DND-41 (cell line): ENCODE measurements at regions not wholly inside any gene's neighbourhood (a gene's known extent, or its start where the extent isn't known, plus 50 kb on each side); places are given as distances from the start of the nearest gene placed in this dataset.

Experiments used
- ATAC-seq: fragments of 200-7000 bp; cut with Tn5 transposase; 3 replicates; pipeline ENCODE4 v1.9.1; 2021; ENCODE audit warnings: low read depth; ENCODE audit not compliant: insufficient read depth
- DNase-seq: peaks from one replicate; pipeline ENCODE4 v3.0.0-alpha.2; 2020
- H2AFZ ChIP-seq: 2 replicates; pipeline ENCODE4 v1.6.0; 2012; ENCODE audit warnings: low read depth, low read length
- H3K27ac ChIP-seq: 2 replicates; pipeline ENCODE4 v1.5.1; 2012; ENCODE audit warnings: low read length, inconsistent platforms
- H3K27me3 ChIP-seq: fragments of 200-600 bp; sonication (generic); 2 replicates; pipeline ENCODE4 v1.6.0; 2012; ENCODE audit warnings: low read length, mild to moderate bottlenecking, inconsistent platforms; ENCODE audit not compliant: insufficient read depth, poor library complexity
- H3K36me3 ChIP-seq: 2 replicates; pipeline ENCODE4 v1.5.1; 2012; ENCODE audit warnings: low read length, inconsistent platforms; ENCODE audit not compliant: insufficient read depth
- H3K4me1 ChIP-seq: 2 replicates; pipeline ENCODE4 v1.5.1; 2012; ENCODE audit warnings: mild to moderate bottlenecking, low read length; ENCODE audit not compliant: insufficient read depth
- H3K4me2 ChIP-seq: 2 replicates; pipeline ENCODE4 v1.6.0; 2012; ENCODE audit warnings: mild to moderate bottlenecking, moderate library complexity, low read length, inconsistent platforms; ENCODE audit not compliant: insufficient read depth
- H3K4me3 ChIP-seq, 2 experiments: fragments of 200-600 bp in 1 of 2; shearing (Covaris generic) in 1 of 2; 2 replicates each; pipeline ENCODE4 v1.5.1; 2012 to 2016; ENCODE audit warnings: inconsistent platforms in 2 of 2, low read length in 2 of 2, mild to moderate bottlenecking in 2 of 2, low read depth in 1 of 2, moderate library complexity in 1 of 2
- H3K79me2 ChIP-seq: 2 replicates; pipeline ENCODE4 v1.6.0; 2012; ENCODE audit warnings: low read length, inconsistent platforms; ENCODE audit not compliant: insufficient read depth
- H3K9ac ChIP-seq: 2 replicates; pipeline ENCODE4 v1.6.0; 2012; ENCODE audit warnings: low read depth, mild to moderate bottlenecking, inconsistent platforms, low read length, moderate library complexity
- H3K9me3 ChIP-seq: 2 replicates; pipeline ENCODE4 v1.5.1; 2012; ENCODE audit warnings: low read length, moderate library complexity, mild to moderate bottlenecking, inconsistent platforms; ENCODE audit not compliant: insufficient read depth, severe bottlenecking
- H4K20me1 ChIP-seq: 2 replicates; pipeline ENCODE4 v1.6.0; 2012; ENCODE audit warnings: low read length; ENCODE audit not compliant: insufficient read depth
- CTCF ChIP-seq: IDR thresholded peaks from 2 replicates; pipeline ENCODE4 v1.5.1; 2012; ENCODE audit warnings: borderline replicate concordance, low read length, moderate library complexity, mild to moderate bottlenecking; ENCODE audit not compliant: poor library complexity, severe bottlenecking; ENCODE audit errors: extremely low read depth
- EZH2 ChIP-seq: IDR thresholded peaks from 3 replicates; pipeline ENCODE4 v1.6.1; 2012; ENCODE audit warnings: borderline replicate concordance, low read depth, mild to moderate bottlenecking, moderate library complexity, low read length, inconsistent platforms; ENCODE audit not compliant: severe bottlenecking

- TF ChIP-seq EZH2 (no peak), CTCF (no peak)
- ATAC-seq, result no peak
- Histone ChIP-seq H3K9me3 (no peaks in the 10 kb centered on the region), H3K36me3 (no peaks in the 10 kb centered on the region), H3K27ac (no peak overlapping the region), H3K4me2 (no peak overlapping the region), H3K4me1 (no peaks in the 10 kb centered on the region), H3K4me3 (no peak overlapping the region), H3K79me2 (no peaks in the 10 kb centered on the region), H4K20me1 (no peaks in the 10 kb centered on the region), H2AFZ (no peak overlapping the region), H3K27me3 (no peaks in the 10 kb centered on the region), H3K9ac (no peak overlapping the region)
- no peak for DNase-seq
Measured at GRCh38 chr3:73284472-73284871, 223.0 kb downstream of the EBLN2 start.

GRCh38 chr3:73291541-73291940, 230.1 kb downstream of the EBLN2 start:
- ATAC-seq (no peak), DNase-seq (no peak)
- TF ChIP-seq EZH2 (no peak), CTCF (no peak)

GRCh38 chr3:73292220-73292619, 230.8 kb downstream of the EBLN2 start:
- TF ChIP-seq EZH2, result no peak
- no peak for TF ChIP-seq CTCF
- Histone ChIP-seq H3K4me1 (no peaks in the 10 kb centered on the region), H3K9ac (no peak overlapping the region), H3K4me3 (no peak overlapping the region), H3K4me2 (no peak overlapping the region), H2AFZ (no peak overlapping the region), H3K79me2 (no peaks in the 10 kb centered on the region), H4K20me1 (no peaks in the 10 kb centered on the region), H3K27ac (no peak overlapping the region), H3K9me3 (no peaks in the 10 kb centered on the region), H3K36me3 (no peaks in the 10 kb centered on the region), H3K27me3 (no peaks in the 10 kb centered on the region)
- DNase-seq (no peak), ATAC-seq (no peak)

More at GRCh38 chr3:73291541-73291940, 230.1 kb downstream of the EBLN2 start:
- Histone ChIP-seq H4K20me1 (no peaks in the 10 kb centered on the region), H3K27ac (no peak overlapping the region), H3K4me3 (no peak overlapping the region), H2AFZ (no peak overlapping the region), H3K4me1 (no peaks in the 10 kb centered on the region), H3K4me2 (no peak overlapping the region), H3K36me3 (no peaks in the 10 kb centered on the region), H3K27me3 (no peaks in the 10 kb centered on the region), H3K9me3 (no peaks in the 10 kb centered on the region), H3K9ac (no peak overlapping the region), H3K79me2 (no peaks in the 10 kb centered on the region)

- no peak overlapping the region for H3K27ac ChIP-seq
- H3K9me3 ChIP-seq, result no peaks in the 10 kb centered on the region
- ATAC-seq (no peak), DNase-seq (no peak)
- no peak overlapping the region for H2AFZ ChIP-seq
- H3K79me2 ChIP-seq, result no peaks in the 10 kb centered on the region
- H3K4me1 ChIP-seq, result no peaks in the 10 kb centered on the region
- TF ChIP-seq EZH2 (no peak), CTCF (no peak)
- no peak overlapping the region for H3K4me2 ChIP-seq
- H3K27me3 ChIP-seq, result no peaks in the 10 kb centered on the region
- H3K9ac ChIP-seq, result no peak overlapping the region
- no peaks in the 10 kb centered on the region for H4K20me1 ChIP-seq
- no peaks in the 10 kb centered on the region for H3K36me3 ChIP-seq
- no peak overlapping the region for H3K4me3 ChIP-seq
Measured at GRCh38 chr3:73294537-73294936, 233.1 kb downstream of the EBLN2 start.
